H9 (cell line): ENCODE measurements at regions not wholly inside any gene's neighbourhood (a gene's known extent, or its start where the extent isn't known, plus 50 kb on each side); places are given as distances from the start of the nearest gene placed in this dataset.

ENCODE experiments used
- DNase-seq: peaks from one replicate; pipeline ENCODE4 v3.0.0-alpha.2; 2017
- H2AFZ ChIP-seq: one replicate; pipeline ENCODE4 v1.6.1; 2013; ENCODE audit warnings: mild to moderate bottlenecking, low read length, control low read depth, moderate library complexity
- H2AK5ac ChIP-seq: 2 replicates; pipeline ENCODE4 v1.6.1; 2013; ENCODE audit warnings: low read length, control low read depth, mixed read lengths; ENCODE audit not compliant: insufficient read length
- H2BK120ac ChIP-seq: one replicate; pipeline ENCODE4 v1.6.1; 2013; ENCODE audit warnings: low read depth, mild to moderate bottlenecking, low read length, control low read depth, inconsistent platforms; ENCODE audit not compliant: poor library complexity, severe bottlenecking
- H2BK12ac ChIP-seq: 2 replicates; pipeline ENCODE4 v1.6.1; 2013; ENCODE audit warnings: low read length, control low read depth, mixed read lengths, low read depth; ENCODE audit not compliant: insufficient read length
- H2BK15ac ChIP-seq: 2 replicates; pipeline ENCODE4 v1.6.1; 2013; ENCODE audit warnings: low read depth, low read length, control low read depth
- H2BK20ac ChIP-seq: one replicate; pipeline ENCODE4 v1.6.1; 2013; ENCODE audit warnings: low read depth, mild to moderate bottlenecking, low read length, control low read depth, inconsistent platforms; ENCODE audit not compliant: poor library complexity, severe bottlenecking
- H2BK5ac ChIP-seq: 2 replicates; pipeline ENCODE4 v1.6.1; 2013; ENCODE audit warnings: low read length, control low read depth, mixed read lengths; ENCODE audit not compliant: insufficient read length
- H3K14ac ChIP-seq: 2 replicates; pipeline ENCODE4 v1.6.1; 2013; ENCODE audit warnings: low read length, control low read depth; ENCODE audit not compliant: insufficient read depth
- H3K18ac ChIP-seq: 2 replicates; pipeline ENCODE4 v1.6.1; 2013; ENCODE audit warnings: low read depth, mild to moderate bottlenecking, mixed read lengths, low read length, control low read depth; ENCODE audit not compliant: insufficient read length
- H3K23ac ChIP-seq: 2 replicates; pipeline ENCODE4 v1.6.1; 2013; ENCODE audit warnings: low read length, control low read depth, mixed read lengths, low read depth; ENCODE audit not compliant: insufficient read length
- H3K23me2 ChIP-seq: 2 replicates; pipeline ENCODE4 v1.6.1; 2013; ENCODE audit warnings: low read depth, mild to moderate bottlenecking, mixed read lengths, low read length, control low read depth; ENCODE audit not compliant: insufficient read length, poor library complexity, severe bottlenecking
- H3K27ac ChIP-seq: 2 replicates; pipeline ENCODE4 v1.5.1; 2013; ENCODE audit warnings: low read length, control low read depth, mixed read lengths, low read depth; ENCODE audit not compliant: insufficient read length
- H3K27me3 ChIP-seq: 2 replicates; pipeline ENCODE4 v1.6.1; 2013; ENCODE audit warnings: low read length, control low read depth, inconsistent platforms; ENCODE audit not compliant: insufficient read depth
- H3K4ac ChIP-seq: 2 replicates; pipeline ENCODE4 v1.6.1; 2013; ENCODE audit warnings: low read depth, mild to moderate bottlenecking, control low read depth, inconsistent platforms, low read length, moderate library complexity
- H3K4me1 ChIP-seq: 2 replicates; pipeline ENCODE4 v1.6.1; 2013; ENCODE audit warnings: low read length, control low read depth, inconsistent platforms; ENCODE audit not compliant: insufficient read depth
- H3K4me2 ChIP-seq: 2 replicates; pipeline ENCODE4 v1.6.1; 2013; ENCODE audit warnings: low read length, control low read depth, mixed read lengths; ENCODE audit not compliant: insufficient read length, insufficient read depth
- H3K56ac ChIP-seq: 2 replicates; pipeline ENCODE4 v1.6.1; 2013; ENCODE audit warnings: low read depth, mild to moderate bottlenecking, mixed read lengths, low read length, control low read depth; ENCODE audit not compliant: insufficient read length
- H3K79me1 ChIP-seq: 2 replicates; pipeline ENCODE4 v1.6.1; 2013; ENCODE audit warnings: low read depth, mild to moderate bottlenecking, moderate library complexity, low read length, control low read depth, inconsistent platforms; ENCODE audit not compliant: insufficient read depth, poor library complexity, severe bottlenecking
- H3K79me2 ChIP-seq: 2 replicates; pipeline ENCODE4 v1.6.1; 2013; ENCODE audit warnings: low read length, control low read depth, inconsistent platforms; ENCODE audit not compliant: insufficient read depth
- H3K9ac ChIP-seq: 2 replicates; pipeline ENCODE4 v1.6.1; 2013; ENCODE audit warnings: low read length, control low read depth, mixed read lengths; ENCODE audit not compliant: insufficient read length; ENCODE audit errors: extremely low read depth
- H3K9me3 ChIP-seq: one replicate; pipeline ENCODE4 v1.6.1; 2013; ENCODE audit warnings: low read depth, low read length, inconsistent platforms; ENCODE audit not compliant: control insufficient read depth
- H3T11ph ChIP-seq: one replicate; pipeline ENCODE4 v1.6.1; 2013; ENCODE audit warnings: mild to moderate bottlenecking, low read length, control low read depth, inconsistent platforms
- H4K20me1 ChIP-seq: one replicate; pipeline ENCODE4 v1.6.1; 2013; ENCODE audit not compliant: control insufficient read depth, insufficient read length, insufficient read depth
- H4K5ac ChIP-seq: 2 replicates; pipeline ENCODE4 v1.6.1; 2013; ENCODE audit warnings: low read depth, mild to moderate bottlenecking, mixed read lengths, low read length, control low read depth; ENCODE audit not compliant: insufficient read length
- H4K8ac ChIP-seq: replicated peaks from 2 replicates; pipeline ENCODE4 v1.6.1; 2013; ENCODE audit warnings: low read length, control low read depth, mixed read lengths, low read depth; ENCODE audit not compliant: insufficient read length
- H4K91ac ChIP-seq: 2 replicates; pipeline ENCODE4 v1.6.1; 2013; ENCODE audit warnings: low read depth, mild to moderate bottlenecking, moderate library complexity, mixed read lengths, low read length, control low read depth; ENCODE audit not compliant: insufficient read length
- H3K27ac Mint-ChIP-seq, 3 experiments: 2 replicates in 2 of 3; 3 replicates in 1 of 3; pipeline ENCODE4 v1.8.0; 2020 to 2021; ENCODE audit warnings: mixed read lengths in 3 of 3, mild to moderate bottlenecking in 1 of 3, moderate library complexity in 1 of 3
- H3K27me3 Mint-ChIP-seq: 2 replicates; pipeline ENCODE4 v1.8.0; 2021; ENCODE audit warnings: low read depth, mild to moderate bottlenecking, moderate library complexity, mixed read lengths
- H3K36me3 Mint-ChIP-seq, 3 experiments: 2 replicates in 2 of 3; 3 replicates in 1 of 3; pipeline ENCODE4 v1.8.0; 2020 to 2021; ENCODE audit warnings: low read depth in 3 of 3, mixed read lengths in 3 of 3; ENCODE audit not compliant: insufficient read depth in 1 of 3
- H3K4me1 Mint-ChIP-seq, 2 experiments: 2 replicates each; pipeline ENCODE4 v1.8.0; 2020; ENCODE audit warnings: mixed read lengths in 2 of 2
- H3K4me3 Mint-ChIP-seq, 2 experiments: 2 replicates in 1 of 2; 3 replicates in 1 of 2; pipeline ENCODE4 v1.8.0; 2020 to 2021; ENCODE audit warnings: mild to moderate bottlenecking in 2 of 2, mixed read lengths in 2 of 2, moderate library complexity in 1 of 2
- H3K9me3 Mint-ChIP-seq, 2 experiments: 2 replicates in 1 of 2; 3 replicates in 1 of 2; pipeline ENCODE4 v1.8.0; 2020; ENCODE audit warnings: mild to moderate bottlenecking in 2 of 2, mixed read lengths in 2 of 2, moderate library complexity in 1 of 2
- WGBS: extraction: QIAGEN DNeasy Blood & Tissue Kit; methylation state at CpG from one replicate; pipeline ENCODE4 v1.1.7; 2013; ENCODE audit warnings: missing lambda C conversion rate, low lambda C conversion rate, mixed read lengths; ENCODE audit not compliant: insufficient read length; ENCODE audit errors: extremely low coverage; 5-methylcytosine and 5-hydroxymethylcytosine counted together
- TF ChIP-seq, protein P1 (sequence below): fragments of 200-600 bp; sonication (generic); conservative IDR thresholded peaks from 3 replicates; pipeline ENCODE4 v1.8.0; 2021; ENCODE audit warnings: antibody characterized with exemption, mild to moderate bottlenecking

DNA sequence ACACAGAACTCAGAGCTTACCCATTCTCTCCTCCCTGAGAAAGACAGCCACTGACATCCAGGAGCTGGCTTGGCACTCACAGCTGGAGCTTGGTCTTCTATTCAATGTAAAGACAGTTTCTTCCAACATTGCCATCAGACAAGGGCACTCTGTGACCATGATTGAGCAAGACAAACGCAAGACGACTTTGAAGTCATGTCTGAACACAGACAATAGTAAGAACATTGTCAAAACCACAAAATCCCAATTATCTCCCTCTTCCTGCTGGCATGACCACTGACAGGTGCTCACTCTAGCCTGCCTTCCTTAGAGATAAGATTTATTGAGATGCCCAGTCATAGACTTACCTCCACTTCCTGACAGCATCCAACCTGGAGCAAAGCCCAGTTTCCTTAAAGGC is 328.0 kb downstream of the MSX2 start:
- Histone ChIP-seq H4K20me1 (no peaks in the 10 kb centered on the region), H2BK12ac (no peak overlapping the region), H4K91ac (no peak overlapping the region), H4K5ac (no peak overlapping the region), H3K27ac (no peak overlapping the region), H3K27me3 (no peaks in the 10 kb centered on the region), H3T11ph (no peak overlapping the region), H2AK5ac (no peak overlapping the region), H3K14ac (no peak overlapping the region), H2BK5ac (no peak overlapping the region), H3K79me1 (no peaks in the 10 kb centered on the region), H2AFZ (no peak overlapping the region), H2BK120ac (no peak overlapping the region), H3K9me3 (no peaks in the 10 kb centered on the region), H3K23ac (no peak overlapping the region), H3K79me2 (no peaks in the 10 kb centered on the region), H3K4ac (no peak overlapping the region), H3K18ac (no peak overlapping the region), H3K4me2 (no peak overlapping the region), H3K23me2 (no peaks in the 10 kb centered on the region), H3K56ac (no peak overlapping the region), H2BK15ac (no peak overlapping the region), H3K4me1 (no peaks in the 10 kb centered on the region), H2BK20ac (no peak overlapping the region), H3K9ac (no peak overlapping the region), H4K8ac (no peak overlapping the region)
- TF ChIP-seq, protein P1, sequence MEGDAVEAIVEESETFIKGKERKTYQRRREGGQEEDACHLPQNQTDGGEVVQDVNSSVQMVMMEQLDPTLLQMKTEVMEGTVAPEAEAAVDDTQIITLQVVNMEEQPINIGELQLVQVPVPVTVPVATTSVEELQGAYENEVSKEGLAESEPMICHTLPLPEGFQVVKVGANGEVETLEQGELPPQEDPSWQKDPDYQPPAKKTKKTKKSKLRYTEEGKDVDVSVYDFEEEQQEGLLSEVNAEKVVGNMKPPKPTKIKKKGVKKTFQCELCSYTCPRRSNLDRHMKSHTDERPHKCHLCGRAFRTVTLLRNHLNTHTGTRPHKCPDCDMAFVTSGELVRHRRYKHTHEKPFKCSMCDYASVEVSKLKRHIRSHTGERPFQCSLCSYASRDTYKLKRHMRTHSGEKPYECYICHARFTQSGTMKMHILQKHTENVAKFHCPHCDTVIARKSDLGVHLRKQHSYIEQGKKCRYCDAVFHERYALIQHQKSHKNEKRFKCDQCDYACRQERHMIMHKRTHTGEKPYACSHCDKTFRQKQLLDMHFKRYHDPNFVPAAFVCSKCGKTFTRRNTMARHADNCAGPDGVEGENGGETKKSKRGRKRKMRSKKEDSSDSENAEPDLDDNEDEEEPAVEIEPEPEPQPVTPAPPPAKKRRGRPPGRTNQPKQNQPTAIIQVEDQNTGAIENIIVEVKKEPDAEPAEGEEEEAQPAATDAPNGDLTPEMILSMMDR, result no peak
- DNase-seq, result no peak
- Mint-ChIP-seq H3K4me1 (no peaks in the 10 kb centered on the region), H3K4me3 (no peak overlapping the region), H3K27ac (no peak overlapping the region), H3K36me3 (no peaks in the 10 kb centered on the region), H3K9me3 (no peaks in the 10 kb centered on the region), H3K27me3 (peaks cover 23% of the 10 kb centered on the region)
- no CpG with 5 or more reads among the region's 2 CpGs for WGBS
